ENCODE measurements at regions not wholly inside any gene's neighbourhood (a gene's known extent, or its start where the extent isn't known, plus 50 kb on each side); places are given as distances from the start of the nearest gene placed in this dataset.

DNA sequence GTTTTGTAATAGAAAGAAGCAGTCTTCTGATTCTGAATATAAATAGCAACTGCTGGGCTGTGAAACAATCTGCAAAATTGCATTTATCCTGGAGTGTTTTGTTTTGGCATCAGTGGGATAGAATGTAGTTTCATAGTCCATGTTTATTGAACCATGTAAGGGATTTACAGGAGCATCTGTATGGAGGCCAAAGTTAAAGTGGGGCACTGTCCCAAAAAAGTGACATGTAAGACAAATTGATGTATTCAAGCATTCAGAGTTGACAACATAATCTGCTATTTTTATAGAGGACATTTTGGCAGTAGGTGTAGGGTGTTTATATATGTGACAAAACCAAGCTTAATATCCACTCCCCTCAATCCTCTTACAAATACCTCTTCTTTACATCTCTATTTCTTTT is 200.5 kb upstream of the ANK2 start:
- no peak for TF ChIP-seq POLR2AphosphoS5 (IDR thresholded peaks at IDR 0.05)
- TF ChIP-seq, protein P1, sequence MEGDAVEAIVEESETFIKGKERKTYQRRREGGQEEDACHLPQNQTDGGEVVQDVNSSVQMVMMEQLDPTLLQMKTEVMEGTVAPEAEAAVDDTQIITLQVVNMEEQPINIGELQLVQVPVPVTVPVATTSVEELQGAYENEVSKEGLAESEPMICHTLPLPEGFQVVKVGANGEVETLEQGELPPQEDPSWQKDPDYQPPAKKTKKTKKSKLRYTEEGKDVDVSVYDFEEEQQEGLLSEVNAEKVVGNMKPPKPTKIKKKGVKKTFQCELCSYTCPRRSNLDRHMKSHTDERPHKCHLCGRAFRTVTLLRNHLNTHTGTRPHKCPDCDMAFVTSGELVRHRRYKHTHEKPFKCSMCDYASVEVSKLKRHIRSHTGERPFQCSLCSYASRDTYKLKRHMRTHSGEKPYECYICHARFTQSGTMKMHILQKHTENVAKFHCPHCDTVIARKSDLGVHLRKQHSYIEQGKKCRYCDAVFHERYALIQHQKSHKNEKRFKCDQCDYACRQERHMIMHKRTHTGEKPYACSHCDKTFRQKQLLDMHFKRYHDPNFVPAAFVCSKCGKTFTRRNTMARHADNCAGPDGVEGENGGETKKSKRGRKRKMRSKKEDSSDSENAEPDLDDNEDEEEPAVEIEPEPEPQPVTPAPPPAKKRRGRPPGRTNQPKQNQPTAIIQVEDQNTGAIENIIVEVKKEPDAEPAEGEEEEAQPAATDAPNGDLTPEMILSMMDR (IDR thresholded peaks at IDR 0.05): no peak

Measured in gastroesophageal sphincter (tissue), 3 donors.